GM12878 (cell line): ENCODE measurements at regions not wholly inside any gene's neighbourhood (a gene's known extent, or its start where the extent isn't known, plus 50 kb on each side); places are given as distances from the start of the nearest gene placed in this dataset.

ENCODE experiments used
- ATAC-seq: fragments of 200-7000 bp; cut with Tn5 transposase; 3 replicates; pipeline ENCODE4 v1.9.1; 2020; ENCODE audit warnings: mild to moderate bottlenecking, moderate library complexity
- BruUV-seq: library from RNA; stranded (reverse); fragments of 400-500 nt; replicated peaks from 2 replicates; lab custom pipeline; 2021; lab: Mats Ljungman, UMichigan
- CTCF ChIA-PET: fragments of 300-600 bp; sonication (Branson Sonifier 250); formaldehyde crosslinking; extraction: SDS; loops from one replicate; lab custom pipeline; 2021; ENCODE audit warnings: inconsistent platforms; lab: Yijun Ruan, JAX
- POLR2A ChIA-PET: fragments of 350-600 bp; formaldehyde crosslinking; extraction: SDS; loops from one replicate; lab custom pipeline; 2021; ENCODE audit warnings: inconsistent platforms; lab: Charles Lee
- RAD21 ChIA-PET: fragments of 300-600 bp; sonication (Branson Sonifier 250); formaldehyde crosslinking; loops from one replicate; lab custom pipeline; 2023; ENCODE audit warnings: antibody characterized with exemption; ENCODE audit not compliant: unreplicated experiment; lab: Charles Lee
- SMC1A ChIA-PET: fragments of 300-600 bp; sonication (Branson Sonifier 250); formaldehyde crosslinking; loops from one replicate; lab custom pipeline; 2023; ENCODE audit not compliant: unreplicated experiment, uncharacterized antibody; lab: Charles Lee
- DNase-seq: peaks from one replicate; pipeline ENCODE4 v3.0.0-alpha.2; 2011; ENCODE audit warnings: low read depth, low spot score
- FAIRE-seq: peaks from 3 replicates; lab custom pipeline; 2011; peaks lifted over from hg19 to GRCh38; lab: Jason Lieb, UNC
- H2AFZ ChIP-seq: 2 replicates; pipeline ENCODE4 v1.6.0; 2011; ENCODE audit warnings: low read depth, low read length, control low read depth; ENCODE audit not compliant: control insufficient read depth
- H3K27ac ChIP-seq: 2 replicates; pipeline ENCODE4 v1.5.1; 2011; ENCODE audit warnings: control low read depth; ENCODE audit not compliant: control insufficient read depth, insufficient read depth
- H3K27me3 ChIP-seq, 2 experiments: replicated peaks in 1 of 2; 2 replicates each; pipeline versions ENCODE4 v1.6.0 to v1.6.1; 2011; ENCODE audit warnings: low read length in 1 of 2; ENCODE audit not compliant: control insufficient read depth in 2 of 2, insufficient read depth in 2 of 2
- H3K36me3 ChIP-seq, 2 experiments: 2 replicates each; pipeline ENCODE4 v1.5.1; 2011; ENCODE audit warnings: low read length in 1 of 2; ENCODE audit not compliant: control insufficient read depth in 2 of 2, insufficient read depth in 2 of 2
- H3K4me1 ChIP-seq: 2 replicates; pipeline ENCODE4 v1.6.1; 2011; ENCODE audit warnings: mild to moderate bottlenecking, low read length, moderate library complexity, mixed read lengths; ENCODE audit not compliant: control insufficient read depth, insufficient read depth
- H3K4me2 ChIP-seq: 2 replicates; pipeline ENCODE4 v1.6.0; 2011; ENCODE audit warnings: control low read depth; ENCODE audit not compliant: control insufficient read depth, insufficient read depth
- H3K4me3 ChIP-seq: fragments of 200-600 bp; sonication (generic); 2 replicates; pipeline ENCODE4 v1.5.1; 2016
- H3K79me2 ChIP-seq: 2 replicates; pipeline ENCODE4 v1.6.0; 2011; ENCODE audit warnings: low read length; ENCODE audit not compliant: control insufficient read depth, insufficient read depth
- H3K9ac ChIP-seq: 2 replicates; pipeline ENCODE4 v1.8.0; 2011; ENCODE audit warnings: low read length, control low read depth, mixed read lengths; ENCODE audit not compliant: control insufficient read depth, insufficient read depth
- H3K9me3 ChIP-seq: replicated peaks from 3 replicates; pipeline ENCODE4 v1.5.1; 2011; ENCODE audit warnings: mild to moderate bottlenecking, low read length; ENCODE audit not compliant: control insufficient read depth, insufficient read depth
- H4K20me1 ChIP-seq: 2 replicates; pipeline ENCODE4 v1.6.0; 2011; ENCODE audit not compliant: control insufficient read depth, insufficient read depth
- CHD2 ChIP-seq: IDR thresholded peaks from 2 replicates; pipeline ENCODE4 v1.6.1; 2011; ENCODE audit warnings: low read depth, low read length, improper control_type of control experiment, borderline replicate concordance
- STAT3 ChIP-seq: IDR thresholded peaks from 2 replicates; pipeline ENCODE4 v1.6.1; 2011; ENCODE audit warnings: low read depth, low read length, improper control_type of control experiment
- ZSCAN29 ChIP-seq: fragments of 450-650 bp; IDR thresholded peaks from 2 replicates; pipeline ENCODE4 v1.6.1; 2017; ENCODE audit warnings: mild to moderate bottlenecking, moderate library complexity
- WGBS: methylation state at CpG from one replicate; pipeline ENCODE4 v1.1.6; 2016; ENCODE audit warnings: low lambda C conversion rate; ENCODE audit not compliant: insufficient replicate concordance, insufficient coverage; ENCODE audit errors: missing lambda C conversion rate; 5-methylcytosine and 5-hydroxymethylcytosine counted together
- in situ Hi-C: fragments of 300-500 bp; cut with MboI; formaldehyde crosslinking; loops from 9 replicates; pipeline ENCODE4 v1.14.3; 2018; ENCODE audit warnings: mixed read lengths
- intact Hi-C: fragments of 100-400 bp; cut with micrococcal nuclease; formaldehyde crosslinking; loops from one replicate; pipeline ENCODE4 v1.14.2; 2022; ENCODE audit not compliant: unreplicated experiment
- TF ChIP-seq, protein P1 (sequence below), 3 experiments: IDR thresholded peaks in 2 of 3; conservative IDR thresholded peaks in 1 of 3; 2 replicates each; pipeline ENCODE4 v1.5.1; 2011; ENCODE audit warnings: low read depth in 3 of 3, low read length in 3 of 3, mild to moderate bottlenecking in 3 of 3, control low read depth in 2 of 3, moderate library complexity in 2 of 3, inconsistent platforms in 1 of 3, mixed read lengths in 1 of 3; ENCODE audit not compliant: control insufficient read depth in 2 of 3, insufficient read depth in 1 of 3; ENCODE audit errors: extremely low read depth in 1 of 3
- TF ChIP-seq, protein P2 (sequence below): fragments of 450-650 bp; conservative IDR thresholded peaks from 2 replicates; pipeline ENCODE4 v1.6.1; 2017; ENCODE audit warnings: mild to moderate bottlenecking, moderate library complexity
- TF ChIP-seq, protein P3 (sequence below): fragments of 450-650 bp; IDR thresholded peaks from 2 replicates; pipeline ENCODE4 v1.6.1; 2018; ENCODE audit warnings: mild to moderate bottlenecking, low read depth, moderate library complexity; ENCODE audit not compliant: partially characterized antibody

- TF ChIP-seq, protein P1, sequence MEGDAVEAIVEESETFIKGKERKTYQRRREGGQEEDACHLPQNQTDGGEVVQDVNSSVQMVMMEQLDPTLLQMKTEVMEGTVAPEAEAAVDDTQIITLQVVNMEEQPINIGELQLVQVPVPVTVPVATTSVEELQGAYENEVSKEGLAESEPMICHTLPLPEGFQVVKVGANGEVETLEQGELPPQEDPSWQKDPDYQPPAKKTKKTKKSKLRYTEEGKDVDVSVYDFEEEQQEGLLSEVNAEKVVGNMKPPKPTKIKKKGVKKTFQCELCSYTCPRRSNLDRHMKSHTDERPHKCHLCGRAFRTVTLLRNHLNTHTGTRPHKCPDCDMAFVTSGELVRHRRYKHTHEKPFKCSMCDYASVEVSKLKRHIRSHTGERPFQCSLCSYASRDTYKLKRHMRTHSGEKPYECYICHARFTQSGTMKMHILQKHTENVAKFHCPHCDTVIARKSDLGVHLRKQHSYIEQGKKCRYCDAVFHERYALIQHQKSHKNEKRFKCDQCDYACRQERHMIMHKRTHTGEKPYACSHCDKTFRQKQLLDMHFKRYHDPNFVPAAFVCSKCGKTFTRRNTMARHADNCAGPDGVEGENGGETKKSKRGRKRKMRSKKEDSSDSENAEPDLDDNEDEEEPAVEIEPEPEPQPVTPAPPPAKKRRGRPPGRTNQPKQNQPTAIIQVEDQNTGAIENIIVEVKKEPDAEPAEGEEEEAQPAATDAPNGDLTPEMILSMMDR (IDR thresholded peaks at IDR 0.05 in 2 of 3, conservative IDR thresholded peaks at IDR 0.05 in 1 of 3; ENCODE audit: control insufficient read depth in 2 of 3, extremely low read depth in 1 of 3, insufficient read depth in 1 of 3, low read depth in 3 of 3, low read length in 3 of 3): no peak
- TF ChIP-seq, protein P2, sequence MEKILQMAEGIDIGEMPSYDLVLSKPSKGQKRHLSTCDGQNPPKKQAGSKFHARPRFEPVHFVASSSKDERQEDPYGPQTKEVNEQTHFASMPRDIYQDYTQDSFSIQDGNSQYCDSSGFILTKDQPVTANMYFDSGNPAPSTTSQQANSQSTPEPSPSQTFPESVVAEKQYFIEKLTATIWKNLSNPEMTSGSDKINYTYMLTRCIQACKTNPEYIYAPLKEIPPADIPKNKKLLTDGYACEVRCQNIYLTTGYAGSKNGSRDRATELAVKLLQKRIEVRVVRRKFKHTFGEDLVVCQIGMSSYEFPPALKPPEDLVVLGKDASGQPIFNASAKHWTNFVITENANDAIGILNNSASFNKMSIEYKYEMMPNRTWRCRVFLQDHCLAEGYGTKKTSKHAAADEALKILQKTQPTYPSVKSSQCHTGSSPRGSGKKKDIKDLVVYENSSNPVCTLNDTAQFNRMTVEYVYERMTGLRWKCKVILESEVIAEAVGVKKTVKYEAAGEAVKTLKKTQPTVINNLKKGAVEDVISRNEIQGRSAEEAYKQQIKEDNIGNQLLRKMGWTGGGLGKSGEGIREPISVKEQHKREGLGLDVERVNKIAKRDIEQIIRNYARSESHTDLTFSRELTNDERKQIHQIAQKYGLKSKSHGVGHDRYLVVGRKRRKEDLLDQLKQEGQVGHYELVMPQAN: no peak
- TF ChIP-seq, protein P3, sequence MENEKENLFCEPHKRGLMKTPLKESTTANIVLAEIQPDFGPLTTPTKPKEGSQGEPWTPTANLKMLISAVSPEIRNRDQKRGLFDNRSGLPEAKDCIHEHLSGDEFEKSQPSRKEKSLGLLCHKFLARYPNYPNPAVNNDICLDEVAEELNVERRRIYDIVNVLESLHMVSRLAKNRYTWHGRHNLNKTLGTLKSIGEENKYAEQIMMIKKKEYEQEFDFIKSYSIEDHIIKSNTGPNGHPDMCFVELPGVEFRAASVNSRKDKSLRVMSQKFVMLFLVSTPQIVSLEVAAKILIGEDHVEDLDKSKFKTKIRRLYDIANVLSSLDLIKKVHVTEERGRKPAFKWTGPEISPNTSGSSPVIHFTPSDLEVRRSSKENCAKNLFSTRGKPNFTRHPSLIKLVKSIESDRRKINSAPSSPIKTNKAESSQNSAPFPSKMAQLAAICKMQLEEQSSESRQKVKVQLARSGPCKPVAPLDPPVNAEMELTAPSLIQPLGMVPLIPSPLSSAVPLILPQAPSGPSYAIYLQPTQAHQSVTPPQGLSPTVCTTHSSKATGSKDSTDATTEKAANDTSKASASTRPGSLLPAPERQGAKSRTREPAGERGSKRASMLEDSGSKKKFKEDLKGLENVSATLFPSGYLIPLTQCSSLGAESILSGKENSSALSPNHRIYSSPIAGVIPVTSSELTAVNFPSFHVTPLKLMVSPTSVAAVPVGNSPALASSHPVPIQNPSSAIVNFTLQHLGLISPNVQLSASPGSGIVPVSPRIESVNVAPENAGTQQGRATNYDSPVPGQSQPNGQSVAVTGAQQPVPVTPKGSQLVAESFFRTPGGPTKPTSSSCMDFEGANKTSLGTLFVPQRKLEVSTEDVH: no peak
- TF ChIP-seq CHD2: no peak
Observed at GRCh38 chr2:219832904-219833303, 205.5 kb downstream of the SLC4A3 start (continued).

GRCh38 chr2:219835493-219835892 is 208.1 kb downstream of the SLC4A3 start:
- intact Hi-C loops (no loop called here), in situ Hi-C loops (no loop called here)
- DNase-seq (no peak), FAIRE-seq (no peak), ATAC-seq (no peak)
- TF ChIP-seq ZSCAN29 (no peak), STAT3 (no peak)
- Histone ChIP-seq H4K20me1 (no peaks in the 10 kb centered on the region), H3K27me3 (no peaks in the 10 kb centered on the region; a peak in 1 of 4 replicates), H3K4me1 (no peaks in the 10 kb centered on the region), H3K9ac (no peak overlapping the region), H2AFZ (no peak overlapping the region), H3K4me2 (no peak overlapping the region), H3K4me3 (no peak overlapping the region), H3K79me2 (no peaks in the 10 kb centered on the region), H3K27ac (no peak overlapping the region), H3K36me3 (no peaks in the 10 kb centered on the region), H3K9me3 (no peaks in the 10 kb centered on the region)
- no TSS peak for BruUV-seq
- ChIA-PET SMC1A (interaction anchor here (0.6 kb wide), 2 partner anchors 28 to 256 kb away, joined by 3 read pairs; no protein-coding TSS in a partner anchor), POLR2A (no interaction called here), RAD21 (no interaction called here), CTCF (interaction anchor here (2.5 kb wide), 1 partner anchor 8 kb away, joined by 15 read pairs; no protein-coding TSS in a partner anchor)
- WGBS: 34% methylated on average over 3 of the region's 3 CpGs
